ENCODE measurements at regions not wholly inside any gene's neighbourhood (a gene's known extent, or its start where the extent isn't known, plus 50 kb on each side); places are given as distances from the start of the nearest gene placed in this dataset.

DNA sequence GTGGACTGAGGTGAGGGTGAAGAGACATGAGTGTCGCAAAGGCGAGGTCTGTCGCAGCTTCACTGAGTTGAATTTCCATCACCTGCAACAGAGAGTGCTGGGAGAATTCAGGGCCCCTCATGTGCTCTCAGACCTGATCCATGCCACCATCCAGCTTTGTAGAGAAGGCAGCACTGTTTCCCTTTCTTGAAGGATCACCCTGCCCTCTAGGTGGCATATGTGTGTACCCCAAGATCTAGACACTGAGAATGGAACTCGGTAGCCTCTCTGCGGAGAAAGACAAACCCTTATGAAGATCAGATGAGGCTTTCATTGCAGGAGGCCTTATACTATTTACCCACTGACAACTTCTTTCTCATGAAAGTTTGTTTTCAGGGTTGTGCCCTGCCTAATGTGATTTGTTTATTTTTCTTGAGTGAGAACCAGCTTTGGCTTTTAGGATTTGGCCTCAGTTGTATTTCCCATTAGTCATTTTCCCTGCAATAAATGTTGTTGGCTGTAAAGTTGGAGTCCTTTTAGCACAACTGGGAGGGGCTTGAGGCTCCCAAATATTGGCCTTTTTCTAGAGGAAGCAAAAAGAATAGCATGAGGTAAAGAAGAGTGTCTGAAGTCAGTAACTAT, 811.3 kb downstream of the DHX35 start:
- ChIA-PET CTCF (no interaction called here), POLR2A (no interaction called here)
- no peak overlapping the region for H3K27ac ChIP-seq (ENCODE audit: insufficient read depth, low read depth, low read length)
- no peak overlapping the region for H3K4me2 ChIP-seq (ENCODE audit: insufficient read depth, low read length)
- no peaks in the 10 kb centered on the region for H3K79me2 ChIP-seq (ENCODE audit: control insufficient read depth, insufficient read depth, low read length)
- H3K27me3 ChIP-seq (ENCODE audit: control insufficient read depth in 2 of 2, insufficient read depth in 2 of 2, low read length in 2 of 2): no peaks in the 10 kb centered on the region
- dilution Hi-C loops (cut with MboI; ENCODE audit: extremely low pct_ligation_motif_present, low sequenced_read_pairs): no loop called here
- intact Hi-C loops (cut with micrococcal nuclease): no loop called here
- H2AFZ ChIP-seq (ENCODE audit: low read depth, low read length): no peak overlapping the region
- DNase-seq (ENCODE audit: low read depth, low spot score) (no peak), FAIRE-seq (no peak)
- no peak overlapping the region for H3K4me3 ChIP-seq (replicated peaks in 1 of 3; ENCODE audit: insufficient read depth in 1 of 3, low read depth in 1 of 3, low read length in 3 of 3)
- H3K9me3 ChIP-seq (replicated peaks; ENCODE audit: control insufficient read depth, insufficient read depth, low read length): no peaks in the 10 kb centered on the region
- no peaks in the 10 kb centered on the region for H4K20me1 ChIP-seq (replicated peaks; ENCODE audit: control insufficient read depth, extremely low read depth, insufficient read depth, low read length)
- H3K9me1 ChIP-seq (replicated peaks; ENCODE audit: control insufficient read depth, extremely low read depth, insufficient read depth, low read length): no peaks in the 10 kb centered on the region
- no peaks in the 10 kb centered on the region for H3K4me1 ChIP-seq (ENCODE audit: control insufficient read depth, extremely low read depth, insufficient read depth, low read length)
- TF ChIP-seq GATA2 (IDR thresholded peaks at IDR 0.05; ENCODE audit: insufficient read depth, insufficient read length, low read depth, low read length) (no peak), JUN (IDR thresholded peaks at IDR 0.05; ENCODE audit: borderline replicate concordance, insufficient read depth, insufficient read length, low read depth) (no peak)
- TF ChIP-seq, protein P1, sequence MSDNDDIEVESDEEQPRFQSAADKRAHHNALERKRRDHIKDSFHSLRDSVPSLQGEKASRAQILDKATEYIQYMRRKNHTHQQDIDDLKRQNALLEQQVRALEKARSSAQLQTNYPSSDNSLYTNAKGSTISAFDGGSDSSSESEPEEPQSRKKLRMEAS (IDR thresholded peaks at IDR 0.05; ENCODE audit: insufficient read depth, insufficient read length): no peak
- H3K36me3 ChIP-seq (ENCODE audit: control insufficient read depth in 2 of 2, extremely low read depth in 1 of 2, insufficient read depth in 2 of 2, low read length in 2 of 2): no peaks in the 10 kb centered on the region
- no TSS peak for BruUV-seq (replicated peaks)
- H3K9ac ChIP-seq (replicated peaks; ENCODE audit: extremely low read depth, insufficient read depth, low read length): no peak overlapping the region

DNA sequence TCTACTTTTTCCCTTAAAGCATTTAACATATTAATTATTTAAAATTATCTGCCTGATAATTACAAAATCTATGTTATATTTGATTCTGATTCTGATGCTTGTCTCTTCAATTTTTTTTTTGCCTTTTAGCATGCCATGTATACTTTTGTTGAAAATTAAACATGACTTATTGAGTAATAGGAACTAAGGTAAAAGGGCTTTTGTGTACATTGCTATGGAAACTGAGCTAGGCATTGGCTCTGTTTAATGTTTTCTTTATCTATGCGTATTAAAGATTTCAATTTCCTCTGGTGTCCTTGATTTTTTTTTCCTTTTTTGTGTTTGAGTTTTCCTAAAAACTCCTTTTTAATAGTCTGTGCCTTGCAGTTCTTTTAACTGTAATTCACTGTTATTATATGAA, 805.2 kb downstream of the DHX35 start:
- no peak overlapping the region for H2AFZ ChIP-seq (ENCODE audit: low read depth, low read length)
- CTCF ChIA-PET: no interaction called here
- no TSS peak for BruUV-seq (replicated peaks)
- H3K4me1 ChIP-seq (ENCODE audit: control insufficient read depth, extremely low read depth, insufficient read depth, low read length): no peaks in the 10 kb centered on the region
- dilution Hi-C loops (cut with MboI; ENCODE audit: extremely low pct_ligation_motif_present, low sequenced_read_pairs) (no loop called here), intact Hi-C loops (cut with micrococcal nuclease) (no loop called here)
- H3K9ac ChIP-seq (replicated peaks; ENCODE audit: extremely low read depth, insufficient read depth, low read length): no peak overlapping the region
- no peaks in the 10 kb centered on the region for H3K79me2 ChIP-seq (ENCODE audit: control insufficient read depth, insufficient read depth, low read length)
- FAIRE-seq (no peak), DNase-seq (ENCODE audit: low read depth, low spot score) (no peak)
- H3K4me2 ChIP-seq (ENCODE audit: insufficient read depth, low read length): no peak overlapping the region
- TF ChIP-seq EZH2 (IDR thresholded peaks at IDR 0.05; ENCODE audit: borderline replicate concordance, low read depth, low read length, severe bottlenecking): no peak
- TF ChIP-seq GATA2 (IDR thresholded peaks at IDR 0.05; ENCODE audit: insufficient read depth, insufficient read length, low read depth, low read length): no peak
- TF ChIP-seq, protein P1 (IDR thresholded peaks at IDR 0.05; ENCODE audit: insufficient read depth, insufficient read length): no peak
- no peak for TF ChIP-seq POLR2AphosphoS5 (IDR thresholded peaks at IDR 0.05; ENCODE audit: insufficient read depth, low read depth, low read length)
- TF ChIP-seq, protein P2, sequence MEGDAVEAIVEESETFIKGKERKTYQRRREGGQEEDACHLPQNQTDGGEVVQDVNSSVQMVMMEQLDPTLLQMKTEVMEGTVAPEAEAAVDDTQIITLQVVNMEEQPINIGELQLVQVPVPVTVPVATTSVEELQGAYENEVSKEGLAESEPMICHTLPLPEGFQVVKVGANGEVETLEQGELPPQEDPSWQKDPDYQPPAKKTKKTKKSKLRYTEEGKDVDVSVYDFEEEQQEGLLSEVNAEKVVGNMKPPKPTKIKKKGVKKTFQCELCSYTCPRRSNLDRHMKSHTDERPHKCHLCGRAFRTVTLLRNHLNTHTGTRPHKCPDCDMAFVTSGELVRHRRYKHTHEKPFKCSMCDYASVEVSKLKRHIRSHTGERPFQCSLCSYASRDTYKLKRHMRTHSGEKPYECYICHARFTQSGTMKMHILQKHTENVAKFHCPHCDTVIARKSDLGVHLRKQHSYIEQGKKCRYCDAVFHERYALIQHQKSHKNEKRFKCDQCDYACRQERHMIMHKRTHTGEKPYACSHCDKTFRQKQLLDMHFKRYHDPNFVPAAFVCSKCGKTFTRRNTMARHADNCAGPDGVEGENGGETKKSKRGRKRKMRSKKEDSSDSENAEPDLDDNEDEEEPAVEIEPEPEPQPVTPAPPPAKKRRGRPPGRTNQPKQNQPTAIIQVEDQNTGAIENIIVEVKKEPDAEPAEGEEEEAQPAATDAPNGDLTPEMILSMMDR (IDR thresholded peaks at IDR 0.05; ENCODE audit: extremely low read depth in 1 of 2, insufficient read depth in 1 of 2, low read depth in 1 of 2, low read length in 2 of 2): no peak
- TF ChIP-seq JUN (IDR thresholded peaks at IDR 0.05; ENCODE audit: borderline replicate concordance, insufficient read depth, insufficient read length, low read depth): no peak
- no peak for TF ChIP-seq FOS (IDR thresholded peaks at IDR 0.05; ENCODE audit: borderline replicate concordance, insufficient read depth, low read length)
- no peak for TF ChIP-seq POLR2A (IDR thresholded peaks at IDR 0.05; ENCODE audit: low read depth, low read length)
- no peak for TF ChIP-seq MYC (IDR thresholded peaks at IDR 0.05; ENCODE audit: low read depth, low read length)
- H3K4me3 ChIP-seq (replicated peaks in 1 of 3; ENCODE audit: insufficient read depth in 1 of 3, low read depth in 1 of 3, low read length in 3 of 3): no peak overlapping the region
- H3K9me1 ChIP-seq (replicated peaks; ENCODE audit: control insufficient read depth, extremely low read depth, insufficient read depth, low read length): no peaks in the 10 kb centered on the region
- H3K27me3 ChIP-seq (ENCODE audit: control insufficient read depth in 2 of 2, insufficient read depth in 2 of 2, low read length in 2 of 2): no peaks in the 10 kb centered on the region
- no peaks in the 10 kb centered on the region for H4K20me1 ChIP-seq (replicated peaks; ENCODE audit: control insufficient read depth, extremely low read depth, insufficient read depth, low read length)
- H3K9me3 ChIP-seq (replicated peaks; ENCODE audit: control insufficient read depth, insufficient read depth, low read length): no peaks in the 10 kb centered on the region
- H3K36me3 ChIP-seq (ENCODE audit: control insufficient read depth in 2 of 2, extremely low read depth in 1 of 2, insufficient read depth in 2 of 2, low read length in 2 of 2): no peaks in the 10 kb centered on the region
- POLR2A ChIA-PET: no interaction called here
- no peak overlapping the region for H3K27ac ChIP-seq (ENCODE audit: insufficient read depth, low read depth, low read length)
